ENCODE measurements at regions not wholly inside any gene's neighbourhood (a gene's known extent, or its start where the extent isn't known, plus 50 kb on each side); places are given as distances from the start of the nearest gene placed in this dataset.

- TF ChIP-seq EZH2 (IDR thresholded peaks at IDR 0.05; ENCODE audit: borderline replicate concordance, low read length): no peak
- TF ChIP-seq CTCF (conservative IDR thresholded peaks at IDR 0.05 in 1 of 2, IDR thresholded peaks at IDR 0.05 in 1 of 2; ENCODE audit: extremely low read depth in 1 of 2, insufficient read depth in 1 of 2, low read depth in 1 of 2, low read length in 2 of 2): no peak
Observed at GRCh38 chr18:71986351-71987050, 557.6 kb downstream of the CBLN2 start.

All from mammary epithelial cell (primary cell).